ENCODE measurements at regions not wholly inside any gene's neighbourhood (a gene's known extent, or its start where the extent isn't known, plus 50 kb on each side); places are given as distances from the start of the nearest gene placed in this dataset.

GRCh38 chr15:66630801-66631351, 65.1 kb upstream of the LCTL start:
- Histone ChIP-seq H3K36me3 (ENCODE audit: control insufficient read depth in 2 of 2, extremely low read depth in 1 of 2, insufficient read depth in 2 of 2, low read length in 2 of 2) (no peaks in the 10 kb centered on the region), H3K9me1 (ENCODE audit: control insufficient read depth, extremely low read depth, insufficient read depth, low read length) (no peaks in the 10 kb centered on the region), H3K4me1 (ENCODE audit: control insufficient read depth, extremely low read depth, insufficient read depth, low read length) (no peaks in the 10 kb centered on the region), H3K9me3 (ENCODE audit: control insufficient read depth, low read depth, low read length) (no peaks in the 10 kb centered on the region), H2AFZ (ENCODE audit: control insufficient read depth, low read length) (no peak overlapping the region), H3K27ac (ENCODE audit: control insufficient read depth, insufficient read depth, low read length) (no peak overlapping the region), H3K4me2 (ENCODE audit: control insufficient read depth, extremely low read depth, insufficient read depth, low read depth, low read length) (no peak overlapping the region), H4K20me1 (ENCODE audit: control insufficient read depth, extremely low read depth, insufficient read depth, low read length) (no peaks in the 10 kb centered on the region), H3K9ac (ENCODE audit: control insufficient read depth, extremely low read depth, insufficient read depth, low read length) (no peak overlapping the region), H3K4me3 (ENCODE audit: control insufficient read depth in 2 of 3, extremely low read depth in 1 of 3, insufficient read depth in 2 of 3, low read depth in 1 of 3, low read length in 3 of 3) (no peak overlapping the region), H3K27me3 (ENCODE audit: control insufficient read depth, extremely low read depth, insufficient read depth, low read length) (peaks cover 19% of the 10 kb centered on the region), H3K79me2 (ENCODE audit: control insufficient read depth, insufficient read depth, low read length) (no peaks in the 10 kb centered on the region)
- TF ChIP-seq EZH2 (IDR thresholded peaks at IDR 0.05; ENCODE audit: low read length) (no peak), CTCF (optimal IDR thresholded peaks at IDR 0.05 in 1 of 3, IDR thresholded peaks at IDR 0.05 in 1 of 3, conservative IDR thresholded peaks at IDR 0.05 in 1 of 3; ENCODE audit: extremely low read depth in 1 of 3, insufficient read depth in 2 of 3, low read length in 3 of 3) (no peak)
- dilution Hi-C loops (cut with MboI; ENCODE audit: extremely low pct_ligation_motif_present, low sequenced_read_pairs), result no loop called here
- FAIRE-seq, result no peak
- no peak for DNase-seq (ENCODE audit: low read depth, low spot score)

- Histone ChIP-seq H3K4me2 (ENCODE audit: control insufficient read depth, extremely low read depth, insufficient read depth, low read depth, low read length) (no peak overlapping the region), H3K9ac (ENCODE audit: control insufficient read depth, extremely low read depth, insufficient read depth, low read length) (no peak overlapping the region), H3K4me3 (ENCODE audit: control insufficient read depth in 2 of 3, extremely low read depth in 1 of 3, insufficient read depth in 2 of 3, low read depth in 1 of 3, low read length in 3 of 3) (no peak overlapping the region), H3K9me3 (ENCODE audit: control insufficient read depth, low read depth, low read length) (no peaks in the 10 kb centered on the region), H3K4me1 (ENCODE audit: control insufficient read depth, extremely low read depth, insufficient read depth, low read length) (no peaks in the 10 kb centered on the region), H3K9me1 (ENCODE audit: control insufficient read depth, extremely low read depth, insufficient read depth, low read length) (no peaks in the 10 kb centered on the region), H3K27me3 (ENCODE audit: control insufficient read depth, extremely low read depth, insufficient read depth, low read length) (peaks cover 19% of the 10 kb centered on the region), H3K79me2 (ENCODE audit: control insufficient read depth, insufficient read depth, low read length) (no peaks in the 10 kb centered on the region), H3K27ac (ENCODE audit: control insufficient read depth, insufficient read depth, low read length) (no peak overlapping the region), H3K36me3 (ENCODE audit: control insufficient read depth in 2 of 2, extremely low read depth in 1 of 2, insufficient read depth in 2 of 2, low read length in 2 of 2) (no peaks in the 10 kb centered on the region), H2AFZ (ENCODE audit: control insufficient read depth, low read length) (no peak overlapping the region), H4K20me1 (ENCODE audit: control insufficient read depth, extremely low read depth, insufficient read depth, low read length) (no peaks in the 10 kb centered on the region)
- dilution Hi-C loops (cut with MboI; ENCODE audit: extremely low pct_ligation_motif_present, low sequenced_read_pairs), result no loop called here
- FAIRE-seq, result no peak
- DNase-seq (ENCODE audit: low read depth, low spot score), result no peak
- TF ChIP-seq CTCF (optimal IDR thresholded peaks at IDR 0.05 in 1 of 3, IDR thresholded peaks at IDR 0.05 in 1 of 3, conservative IDR thresholded peaks at IDR 0.05 in 1 of 3; ENCODE audit: extremely low read depth in 1 of 3, insufficient read depth in 2 of 3, low read length in 3 of 3), result no peak
- TF ChIP-seq EZH2 (IDR thresholded peaks at IDR 0.05; ENCODE audit: low read length), result no peak
These were observed 65.9 kb upstream of the LCTL start for GRCh38 chr15:66631616-66632263.
